Uterus (tissue), 2 donors: ENCODE measurements at regions not wholly inside any gene's neighbourhood (a gene's known extent, or its start where the extent isn't known, plus 50 kb on each side); places are given as distances from the start of the nearest gene placed in this dataset.

Experiments used
- CTCF ChIP-seq, 4 experiments: fragments of 200-600 bp in 2 of 4; fragments of 450-650 bp in 2 of 4; sonication (generic) in 2 of 4; IDR thresholded peaks; one replicate each; pipeline ENCODE4 v1.5.1; 2016 to 2019; ENCODE audit warnings: antibody characterized with exemption in 4 of 4, mild to moderate bottlenecking in 2 of 4, moderate library complexity in 1 of 4
- POLR2A ChIP-seq, 2 donors: fragments of 450-650 bp; IDR thresholded peaks; one replicate each; pipeline ENCODE4 v1.6.1; 2016; ENCODE audit warnings: antibody characterized with exemption in 2 of 2, mild to moderate bottlenecking in 1 of 2, moderate library complexity in 1 of 2

- TF ChIP-seq POLR2A (IDR thresholded peaks at IDR 0.05) (no peak), CTCF (IDR thresholded peaks at IDR 0.05) (no peak)
Observed at GRCh38 chr5:3671337-3671736, 75.7 kb downstream of the IRX1 start.
